Psoas muscle (tissue), 7 donors: ENCODE measurements at regions not wholly inside any gene's neighbourhood (a gene's known extent, or its start where the extent isn't known, plus 50 kb on each side); places are given as distances from the start of the nearest gene placed in this dataset.

Source experiments
- ATAC-seq, 4 donors: fragments of 200-7000 bp; cut with Tn5 transposase; one replicate each; pipeline ENCODE4 v1.9.1; 2020; ENCODE audit warnings: moderate library complexity in 3 of 4, mild to moderate bottlenecking in 2 of 4
- DNase-seq, 2 donors: peaks; one replicate each; pipeline ENCODE4 v3.0.0-alpha.2; 2020
- H3K27ac ChIP-seq: fragments of 200-600 bp; one replicate; pipeline ENCODE4 v1.8.0; 2022
- H3K27me3 ChIP-seq, 3 donors: fragments of 200-600 bp in 1 of 3; one replicate each; pipeline versions ENCODE4 v1.6.1 to v1.8.0; 2013 to 2022; ENCODE audit warnings: low read length in 2 of 3, mild to moderate bottlenecking in 2 of 3, moderate library complexity in 1 of 3; ENCODE audit not compliant: insufficient read depth in 3 of 3
- H3K36me3 ChIP-seq, 2 donors: fragments of 200-600 bp in 1 of 2; one replicate each; pipeline versions ENCODE4 v1.6.1 to v1.8.0; 2013 to 2022; ENCODE audit warnings: low read depth in 1 of 2, mild to moderate bottlenecking in 1 of 2, moderate library complexity in 1 of 2; ENCODE audit not compliant: insufficient read depth in 1 of 2
- H3K4me1 ChIP-seq: fragments of 200-600 bp; one replicate; pipeline ENCODE4 v1.8.0; 2022
- H3K4me3 ChIP-seq: fragments of 200-600 bp; one replicate; pipeline ENCODE4 v1.8.0; 2022; ENCODE audit warnings: mild to moderate bottlenecking
- H3K9me3 ChIP-seq: fragments of 200-600 bp; one replicate; pipeline ENCODE4 v1.8.0; 2022
- WGBS, 3 donors: extraction: QIAGEN DNeasy Blood & Tissue Kit; methylation state at CpG; one replicate each; pipeline versions ENCODE4 v1.1.6 to v1.1.7; 2013; 5-methylcytosine and 5-hydroxymethylcytosine counted together
- intact Hi-C, 2 donors: fragments of 100-400 bp; cut with DNase I; formaldehyde crosslinking; loops; one replicate each; pipeline versions ENCODE4 v1.11.0 to v1.14.2; 2022
- TF ChIP-seq, protein P1 (sequence below): fragments of 200-600 bp; IDR thresholded peaks from one replicate; pipeline ENCODE4 v1.8.0; 2022; ENCODE audit warnings: antibody characterized with exemption
- donor health status: healthy with polysubstance abuse.
- donor health status: DM: no; HTN: no; CAD: no; lungs with moderate emphysema.
- donor health status: Bipolar disorder and iron deficiency.
- donor health status: healthy.
- donor health status: DM: yes; HTN: yes; CAD: no.
- donor health status: DM: no; HTN: no; CAD: no.
- donor health status: DM: yes; HTN: yes; CAD: no.

DNA sequence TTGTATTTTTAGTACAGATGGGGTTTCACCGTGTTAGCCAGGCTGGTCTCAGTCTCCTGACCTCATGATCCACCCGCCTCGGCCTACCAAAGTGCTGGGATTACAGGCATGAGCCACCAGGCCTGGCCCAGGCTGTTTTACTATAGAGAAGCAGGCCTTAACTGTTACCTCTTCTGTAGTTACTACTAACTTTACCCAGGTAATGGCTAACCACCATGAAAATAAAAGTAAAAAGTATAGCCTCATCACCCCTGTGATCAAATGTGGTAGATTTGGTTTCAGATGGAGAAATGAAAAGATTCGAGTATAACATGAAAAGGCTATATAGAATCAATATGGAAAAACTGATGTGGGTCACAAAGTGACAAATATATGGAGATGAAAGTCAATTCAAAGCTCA is 210.1 kb downstream of the CD47 start:
- no peaks in the 10 kb centered on the region for H3K36me3 ChIP-seq
- intact Hi-C loops, result no loop called here

DNA sequence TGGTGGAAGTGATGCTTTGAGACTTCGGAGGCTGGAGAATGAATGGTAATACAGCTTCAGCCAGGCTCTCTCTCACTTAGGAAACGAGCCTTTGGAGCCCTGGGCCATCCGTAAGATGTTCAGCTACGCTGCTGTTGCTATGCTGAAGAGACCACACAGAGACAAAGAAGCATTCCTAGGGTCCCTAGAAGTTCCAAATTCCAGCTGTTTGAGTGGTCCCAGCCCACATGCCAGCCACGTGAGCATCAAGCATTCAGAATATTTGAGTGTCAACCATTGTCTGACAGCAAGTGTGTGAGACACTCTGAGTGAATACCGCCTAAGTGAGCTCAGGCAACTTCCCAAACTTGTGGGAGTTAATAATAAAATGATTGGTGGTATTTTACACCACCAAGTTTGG is 212.9 kb downstream of the CD47 start:
- ATAC-seq (no peak), DNase-seq (no peak)
- no peaks in the 10 kb centered on the region for H3K9me3 ChIP-seq
- 59 to 73% (median 67%) methylated on average over 6 of the region's 6 CpGs for WGBS, 3 donors
- no peaks in the 10 kb centered on the region for H3K36me3 ChIP-seq
- no peak overlapping the region for H3K27ac ChIP-seq
- no peaks in the 10 kb centered on the region for H3K4me1 ChIP-seq
- no peaks in the 10 kb centered on the region for H3K27me3 ChIP-seq
- no peak overlapping the region for H3K4me3 ChIP-seq
- intact Hi-C loops, result no loop called here
- TF ChIP-seq, protein P1, sequence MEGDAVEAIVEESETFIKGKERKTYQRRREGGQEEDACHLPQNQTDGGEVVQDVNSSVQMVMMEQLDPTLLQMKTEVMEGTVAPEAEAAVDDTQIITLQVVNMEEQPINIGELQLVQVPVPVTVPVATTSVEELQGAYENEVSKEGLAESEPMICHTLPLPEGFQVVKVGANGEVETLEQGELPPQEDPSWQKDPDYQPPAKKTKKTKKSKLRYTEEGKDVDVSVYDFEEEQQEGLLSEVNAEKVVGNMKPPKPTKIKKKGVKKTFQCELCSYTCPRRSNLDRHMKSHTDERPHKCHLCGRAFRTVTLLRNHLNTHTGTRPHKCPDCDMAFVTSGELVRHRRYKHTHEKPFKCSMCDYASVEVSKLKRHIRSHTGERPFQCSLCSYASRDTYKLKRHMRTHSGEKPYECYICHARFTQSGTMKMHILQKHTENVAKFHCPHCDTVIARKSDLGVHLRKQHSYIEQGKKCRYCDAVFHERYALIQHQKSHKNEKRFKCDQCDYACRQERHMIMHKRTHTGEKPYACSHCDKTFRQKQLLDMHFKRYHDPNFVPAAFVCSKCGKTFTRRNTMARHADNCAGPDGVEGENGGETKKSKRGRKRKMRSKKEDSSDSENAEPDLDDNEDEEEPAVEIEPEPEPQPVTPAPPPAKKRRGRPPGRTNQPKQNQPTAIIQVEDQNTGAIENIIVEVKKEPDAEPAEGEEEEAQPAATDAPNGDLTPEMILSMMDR, result no peak

More for the DNA sequence above, 210.1 kb downstream of the CD47 start:
- 91 to 96% (median 94%) methylated on average over 4 of the region's 4 CpGs for WGBS, 3 donors
- Histone ChIP-seq H3K4me3 (no peak overlapping the region), H3K4me1 (no peaks in the 10 kb centered on the region), H3K27me3 (no peaks in the 10 kb centered on the region), H3K9me3 (no peaks in the 10 kb centered on the region), H3K27ac (no peak overlapping the region)
- no peak for DNase-seq
- TF ChIP-seq, protein P1, result no peak
- ATAC-seq, result no peak

DNA sequence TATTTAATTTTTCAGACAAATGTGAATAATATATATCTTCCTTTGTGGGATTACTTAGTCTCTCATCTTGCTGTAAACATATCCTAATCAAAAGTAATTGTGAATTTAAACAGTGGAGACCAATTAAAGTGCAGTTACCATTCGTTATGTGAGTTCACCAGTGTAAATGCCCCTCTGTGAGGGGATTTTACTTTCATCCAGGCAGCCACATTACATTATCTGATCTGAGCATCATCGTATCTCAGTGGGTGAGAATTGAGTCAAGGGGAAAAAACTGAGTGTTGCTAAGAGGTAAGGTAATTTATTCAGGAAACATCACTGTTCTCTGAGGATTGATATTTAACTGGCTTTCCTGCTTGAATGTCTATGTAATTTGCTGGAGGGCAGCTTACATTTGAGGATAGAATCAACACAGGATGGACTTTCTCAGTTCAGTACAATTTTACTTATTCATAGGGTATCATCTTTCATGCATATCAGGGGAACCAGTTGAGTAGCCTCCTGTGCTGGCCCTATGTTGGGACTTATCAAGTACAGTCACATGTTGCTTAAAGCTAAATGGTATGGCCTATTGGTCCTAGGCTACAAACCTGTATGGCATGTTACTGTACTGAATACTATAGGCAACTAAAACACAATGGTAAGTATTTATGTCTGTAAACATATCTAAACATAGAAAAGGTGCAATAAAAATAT is 219.7 kb downstream of the CD47 start:
- Histone ChIP-seq H3K36me3 (no peaks in the 10 kb centered on the region), H3K27me3 (no peaks in the 10 kb centered on the region), H3K4me1 (no peaks in the 10 kb centered on the region), H3K9me3 (no peaks in the 10 kb centered on the region), H3K4me3 (no peak overlapping the region), H3K27ac (no peak overlapping the region)
- DNase-seq (no peak), ATAC-seq (no peak)
- intact Hi-C loops, result no loop called here
- TF ChIP-seq, protein P1, result no peak
- 81 to 90% (median 84%) methylated on average over 2 of the region's 2 CpGs for WGBS, 3 donors

DNA sequence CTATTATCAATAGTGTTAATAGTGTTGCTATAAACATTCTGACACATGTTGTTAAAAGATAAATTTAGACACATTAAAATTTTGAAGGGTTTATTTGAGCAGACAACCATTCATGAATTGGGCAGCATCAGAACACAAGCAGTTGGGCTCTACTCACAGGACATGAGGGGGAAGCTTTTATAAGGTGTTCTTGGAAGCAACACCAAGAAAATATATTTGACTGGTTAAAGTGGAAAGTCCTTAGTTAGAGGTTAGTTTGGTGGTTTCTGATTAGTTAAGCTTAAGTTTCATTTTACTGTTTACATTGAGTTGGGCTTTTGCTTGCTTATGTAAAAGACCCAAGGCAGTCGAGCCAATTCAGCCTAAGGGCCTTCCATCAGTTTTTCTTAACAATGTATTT is 220.7 kb downstream of the CD47 start:
- Histone ChIP-seq H3K4me1 (no peaks in the 10 kb centered on the region), H3K4me3 (no peak overlapping the region), H3K9me3 (no peaks in the 10 kb centered on the region), H3K27me3 (no peaks in the 10 kb centered on the region), H3K36me3 (no peaks in the 10 kb centered on the region), H3K27ac (no peak overlapping the region)
- TF ChIP-seq, protein P1, result no peak
- DNase-seq (no peak), ATAC-seq (no peak)
- intact Hi-C loops, result no loop called here
- WGBS, 3 donors, result 86 to 100% (median 96%) methylated on average over 1 of the region's 1 CpG

DNA sequence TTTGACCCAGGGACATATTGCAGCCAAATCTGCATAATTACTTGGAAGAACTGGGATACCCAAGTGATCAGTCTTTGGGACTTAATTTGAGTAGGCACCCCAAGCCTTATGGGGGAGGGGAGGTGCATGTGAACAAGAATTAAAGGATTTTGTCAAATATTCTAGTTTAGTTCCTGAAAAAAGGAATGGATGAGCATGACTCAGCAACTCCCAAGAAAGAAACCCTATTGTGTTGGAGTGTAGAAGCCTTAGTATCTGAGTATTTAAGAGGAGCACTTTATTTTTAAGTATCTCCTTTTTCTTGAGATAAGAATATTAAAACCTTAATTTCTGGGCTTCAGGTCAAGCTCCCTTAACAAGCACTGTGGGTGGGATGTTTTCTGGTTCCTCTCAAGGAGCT is 222.4 kb downstream of the CD47 start:
- H3K36me3 ChIP-seq, result no peaks in the 10 kb centered on the region
- intact Hi-C loops, result no loop called here
- TF ChIP-seq, protein P1, result no peak
- H3K4me3 ChIP-seq, result no peak overlapping the region
- no peak for DNase-seq
- no peak for ATAC-seq
- no peaks in the 10 kb centered on the region for H3K27me3 ChIP-seq
- no peaks in the 10 kb centered on the region for H3K9me3 ChIP-seq
- H3K27ac ChIP-seq, result no peak overlapping the region
- H3K4me1 ChIP-seq, result no peaks in the 10 kb centered on the region
